Endothelial cell of umbilical vein (primary cell): ENCODE measurements at regions not wholly inside any gene's neighbourhood (a gene's known extent, or its start where the extent isn't known, plus 50 kb on each side); places are given as distances from the start of the nearest gene placed in this dataset.

Experiments used
- BruUV-seq: library from RNA; stranded (reverse); fragments of 400-500 nt; replicated peaks from 2 replicates; lab custom pipeline; 2021; lab: Mats Ljungman, UMichigan
- CTCF ChIA-PET: fragments of 300-600, 350-600 bp; sonication (Branson Sonifier 250); formaldehyde crosslinking; loops from one replicate; lab custom pipeline; 2021; ENCODE audit warnings: antibody characterized with exemption, inconsistent platforms; lab: Charles Lee
- POLR2A ChIA-PET: fragments of 300-600, 350-600 bp; sonication (Branson Sonifier 250); formaldehyde crosslinking; loops from one replicate; lab custom pipeline; 2021; ENCODE audit warnings: antibody characterized with exemption, inconsistent platforms; lab: Charles Lee
- DNase-seq: peaks from one replicate; pipeline ENCODE4 v3.0.0-alpha.2; 2011; ENCODE audit warnings: low read depth, low spot score
- FAIRE-seq: peaks from 2 replicates; lab custom pipeline; 2011; peaks lifted over from hg19 to GRCh38; lab: Jason Lieb, UNC
- H2AFZ ChIP-seq: 2 replicates; pipeline ENCODE4 v1.6.0; 2012; ENCODE audit warnings: low read depth, low read length, control low read depth, inconsistent platforms
- H3K27ac ChIP-seq: 2 replicates; pipeline ENCODE4 v1.5.1; 2011; ENCODE audit warnings: low read depth, mild to moderate bottlenecking, control low read depth, low read length, moderate library complexity; ENCODE audit not compliant: insufficient read depth
- H3K27me3 ChIP-seq, 2 experiments: 2 replicates each; pipeline versions ENCODE4 v1.6.0 to v1.6.1; 2011; ENCODE audit warnings: low read length in 2 of 2, mixed read lengths in 1 of 2; ENCODE audit not compliant: control insufficient read depth in 2 of 2, insufficient read depth in 2 of 2
- H3K36me3 ChIP-seq, 2 experiments: 2 replicates in 1 of 2; 3 replicates in 1 of 2; pipeline ENCODE4 v1.5.1; 2011; ENCODE audit warnings: low read length in 2 of 2, mild to moderate bottlenecking in 1 of 2, moderate library complexity in 1 of 2; ENCODE audit not compliant: control insufficient read depth in 2 of 2, insufficient read depth in 2 of 2; ENCODE audit errors: extremely low read depth in 1 of 2
- H3K4me1 ChIP-seq: 3 replicates; pipeline ENCODE4 v1.5.1; 2011; ENCODE audit warnings: mild to moderate bottlenecking, low read length; ENCODE audit not compliant: control insufficient read depth, insufficient read depth; ENCODE audit errors: extremely low read depth
- H3K4me2 ChIP-seq: 2 replicates; pipeline ENCODE4 v1.6.1; 2011; ENCODE audit warnings: low read length, control low read depth, mixed read lengths; ENCODE audit not compliant: insufficient read depth
- H3K4me3 ChIP-seq, 3 experiments: fragments of 200-600 bp in 1 of 3; sonication (generic), shearing (Covaris generic) in 1 of 3; replicated peaks in 1 of 3; 2 replicates each; pipeline ENCODE4 v1.5.1; 2011 to 2016; ENCODE audit warnings: control low read depth in 3 of 3, low read length in 3 of 3, mild to moderate bottlenecking in 2 of 3, inconsistent platforms in 1 of 3, low read depth in 1 of 3, moderate library complexity in 1 of 3; ENCODE audit not compliant: insufficient read depth in 1 of 3
- H3K79me2 ChIP-seq: 2 replicates; pipeline ENCODE4 v1.6.0; 2012; ENCODE audit warnings: low read length, inconsistent platforms; ENCODE audit not compliant: control insufficient read depth, insufficient read depth
- H3K9ac ChIP-seq: replicated peaks from 2 replicates; pipeline ENCODE3; 2011; ENCODE audit warnings: low read length, control low read depth; ENCODE audit not compliant: insufficient read depth; ENCODE audit errors: extremely low read depth
- H3K9me1 ChIP-seq: replicated peaks from 3 replicates; pipeline ENCODE4 v1.6.0; 2011; ENCODE audit warnings: mild to moderate bottlenecking, low read length; ENCODE audit not compliant: control insufficient read depth, insufficient read depth; ENCODE audit errors: extremely low read depth
- H3K9me3 ChIP-seq: replicated peaks from 2 replicates; pipeline ENCODE4 v1.5.1; 2012; ENCODE audit warnings: low read length, inconsistent platforms; ENCODE audit not compliant: control insufficient read depth, insufficient read depth
- H4K20me1 ChIP-seq: replicated peaks from 2 replicates; pipeline ENCODE3; 2011; ENCODE audit warnings: mild to moderate bottlenecking, low read length; ENCODE audit not compliant: control insufficient read depth, insufficient read depth; ENCODE audit errors: extremely low read depth
- CTCF ChIP-seq, 2 donors: IDR thresholded peaks; 1 replicate in 1 of 2; 2 replicates in 1 of 2; pipeline ENCODE4 v1.5.1; 2011; ENCODE audit warnings: low read length in 2 of 2, mild to moderate bottlenecking in 2 of 2, moderate library complexity in 2 of 2, control low read depth in 1 of 2, inconsistent platforms in 1 of 2, low read depth in 1 of 2; ENCODE audit not compliant: insufficient read depth in 1 of 2; ENCODE audit errors: extremely low read depth in 1 of 2
- EZH2 ChIP-seq: IDR thresholded peaks from 2 replicates; pipeline ENCODE4 v1.6.1; 2012; ENCODE audit warnings: borderline replicate concordance, low read depth, mild to moderate bottlenecking, moderate library complexity, low read length, inconsistent platforms; ENCODE audit not compliant: severe bottlenecking
- FOS ChIP-seq: IDR thresholded peaks from 2 replicates; pipeline ENCODE4 v1.6.1; 2011; ENCODE audit warnings: mild to moderate bottlenecking, low read length, moderate library complexity, borderline replicate concordance; ENCODE audit not compliant: insufficient read depth
- GATA2 ChIP-seq: IDR thresholded peaks from 2 replicates; pipeline ENCODE4 v1.7.0; 2011; ENCODE audit warnings: low read depth, mild to moderate bottlenecking, moderate library complexity, mixed read lengths, low read length; ENCODE audit not compliant: insufficient read length, insufficient read depth
- JUN ChIP-seq: IDR thresholded peaks from 2 replicates; pipeline ENCODE4 v1.6.1; 2011; ENCODE audit warnings: borderline replicate concordance, low read depth; ENCODE audit not compliant: insufficient read length, insufficient read depth
- MAX ChIP-seq: IDR thresholded peaks from 2 replicates; pipeline ENCODE4 v1.6.1; 2011; ENCODE audit not compliant: insufficient read depth, insufficient read length
- MYC ChIP-seq: IDR thresholded peaks from one replicate; pipeline ENCODE4 v1.6.1; 2011; ENCODE audit warnings: mild to moderate bottlenecking, low read depth, low read length
- POLR2A ChIP-seq: IDR thresholded peaks from 2 replicates; pipeline ENCODE4 v1.6.1; 2012; ENCODE audit warnings: low read depth, mild to moderate bottlenecking, control low read depth, low read length
- POLR2AphosphoS5 ChIP-seq: IDR thresholded peaks from 2 replicates; pipeline ENCODE4 v1.6.1; 2012; ENCODE audit warnings: low read depth, mild to moderate bottlenecking, control low read depth, low read length, moderate library complexity; ENCODE audit not compliant: insufficient read depth
- dilution Hi-C: fragments of 300-500 bp; cut with MboI; formaldehyde crosslinking; loops from one replicate; pipeline ENCODE4 v1.15.0; 2019; ENCODE audit warnings: low sequenced_read_pairs; ENCODE audit not compliant: extremely low pct_ligation_motif_present
- intact Hi-C: fragments of 100-400 bp; cut with micrococcal nuclease; formaldehyde crosslinking; loops from one replicate; pipeline ENCODE4 v1.10.0; 2022

- DNase-seq: no peak
- TF ChIP-seq JUN: no peak
- no peak for TF ChIP-seq GATA2
- no peak for TF ChIP-seq MYC
- no peak for TF ChIP-seq FOS
- TF ChIP-seq EZH2: no peak
- TF ChIP-seq POLR2AphosphoS5: no peak
- TF ChIP-seq CTCF (IDR thresholded peaks at IDR 0.05; ENCODE audit: extremely low read depth in 1 of 2, insufficient read depth in 1 of 2, low read depth in 1 of 2, low read length in 2 of 2): no peak
- TF ChIP-seq MAX: no peak
- TF ChIP-seq POLR2A: no peak
- no peaks in the 10 kb centered on the region for H3K36me3 ChIP-seq
- ChIA-PET CTCF (no interaction called here), POLR2A (no interaction called here)
- H3K4me2 ChIP-seq: no peak overlapping the region
- H3K27me3 ChIP-seq: no peaks in the 10 kb centered on the region
- no peaks in the 10 kb centered on the region for H3K4me1 ChIP-seq
- dilution Hi-C loops: no loop called here
- no peaks in the 10 kb centered on the region for H4K20me1 ChIP-seq
- no peak for FAIRE-seq
- no peaks in the 10 kb centered on the region for H3K79me2 ChIP-seq
- H3K9me3 ChIP-seq: no peaks in the 10 kb centered on the region
- no peaks in the 10 kb centered on the region for H3K9me1 ChIP-seq
- H2AFZ ChIP-seq: no peak overlapping the region
- intact Hi-C loops: no loop called here
- no peak overlapping the region for H3K9ac ChIP-seq
- H3K27ac ChIP-seq: no peak overlapping the region
- no peak overlapping the region for H3K4me3 ChIP-seq
- no TSS peak for BruUV-seq
These were observed 627.1 kb upstream of the SLC8A1 start for GRCh38 chr2:41079011-41079410.
